ENCODE measurements at regions not wholly inside any gene's neighbourhood (a gene's known extent, or its start where the extent isn't known, plus 50 kb on each side); places are given as distances from the start of the nearest gene placed in this dataset.

GRCh38 chr4:120536884-120537283 lies 385.6 kb downstream of the PRDM5 start:
- TF ChIP-seq MXI1 (IDR thresholded peaks at IDR 0.05; ENCODE audit: low read depth, low read length), result no peak
- TF ChIP-seq, protein P1, sequence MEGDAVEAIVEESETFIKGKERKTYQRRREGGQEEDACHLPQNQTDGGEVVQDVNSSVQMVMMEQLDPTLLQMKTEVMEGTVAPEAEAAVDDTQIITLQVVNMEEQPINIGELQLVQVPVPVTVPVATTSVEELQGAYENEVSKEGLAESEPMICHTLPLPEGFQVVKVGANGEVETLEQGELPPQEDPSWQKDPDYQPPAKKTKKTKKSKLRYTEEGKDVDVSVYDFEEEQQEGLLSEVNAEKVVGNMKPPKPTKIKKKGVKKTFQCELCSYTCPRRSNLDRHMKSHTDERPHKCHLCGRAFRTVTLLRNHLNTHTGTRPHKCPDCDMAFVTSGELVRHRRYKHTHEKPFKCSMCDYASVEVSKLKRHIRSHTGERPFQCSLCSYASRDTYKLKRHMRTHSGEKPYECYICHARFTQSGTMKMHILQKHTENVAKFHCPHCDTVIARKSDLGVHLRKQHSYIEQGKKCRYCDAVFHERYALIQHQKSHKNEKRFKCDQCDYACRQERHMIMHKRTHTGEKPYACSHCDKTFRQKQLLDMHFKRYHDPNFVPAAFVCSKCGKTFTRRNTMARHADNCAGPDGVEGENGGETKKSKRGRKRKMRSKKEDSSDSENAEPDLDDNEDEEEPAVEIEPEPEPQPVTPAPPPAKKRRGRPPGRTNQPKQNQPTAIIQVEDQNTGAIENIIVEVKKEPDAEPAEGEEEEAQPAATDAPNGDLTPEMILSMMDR (IDR thresholded peaks at IDR 0.05), result no peak
- no peak for TF ChIP-seq REST (IDR thresholded peaks at IDR 0.05; ENCODE audit: low read depth, low read length)
- no peak for TF ChIP-seq RCOR1 (IDR thresholded peaks at IDR 0.05; ENCODE audit: low read length)
- no peak for TF ChIP-seq EZH2phosphoT487 (IDR thresholded peaks at IDR 0.05; ENCODE audit: borderline replicate concordance, low read depth)
- no peak for TF ChIP-seq TAF1 (IDR thresholded peaks at IDR 0.05; ENCODE audit: borderline replicate concordance, low read depth, low read length)
- TF ChIP-seq TEAD4 (IDR thresholded peaks at IDR 0.05; ENCODE audit: borderline replicate concordance, insufficient read depth), result no peak
- no peak for TF ChIP-seq NFIC (IDR thresholded peaks at IDR 0.05; ENCODE audit: borderline replicate concordance)
